ENCODE measurements at regions not wholly inside any gene's neighbourhood (a gene's known extent, or its start where the extent isn't known, plus 50 kb on each side); places are given as distances from the start of the nearest gene placed in this dataset.

DNA sequence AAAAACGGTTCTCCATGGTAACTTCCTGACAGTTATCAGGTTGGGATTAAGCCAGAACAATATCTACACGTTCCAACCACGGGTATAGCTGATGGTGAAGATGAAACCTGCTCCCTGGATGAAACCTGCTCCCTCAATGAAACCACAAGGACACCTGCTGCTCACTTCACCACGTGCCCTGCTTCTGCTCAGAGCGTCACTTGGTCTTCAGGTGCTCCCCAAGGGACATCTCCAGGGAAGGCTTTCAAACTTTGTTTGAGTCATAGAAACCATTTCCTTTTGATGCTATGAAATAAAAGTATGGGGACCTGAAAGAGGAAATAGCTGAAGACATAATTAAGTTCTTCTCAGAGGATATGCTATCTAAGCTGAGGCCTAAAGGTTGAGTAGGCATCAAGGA lies 242.4 kb downstream of the MED10 start:
- H3K4me3 Mint-ChIP-seq: no peak overlapping the region
- ATAC-seq (ENCODE audit: low read depth) (peak; percentile 78), DNase-seq (no peak)
- H3K27me3 Mint-ChIP-seq: peaks cover 4% of the 10 kb centered on the region
- CTCF ChIA-PET: no interaction called here
- TF ChIP-seq, protein P1, sequence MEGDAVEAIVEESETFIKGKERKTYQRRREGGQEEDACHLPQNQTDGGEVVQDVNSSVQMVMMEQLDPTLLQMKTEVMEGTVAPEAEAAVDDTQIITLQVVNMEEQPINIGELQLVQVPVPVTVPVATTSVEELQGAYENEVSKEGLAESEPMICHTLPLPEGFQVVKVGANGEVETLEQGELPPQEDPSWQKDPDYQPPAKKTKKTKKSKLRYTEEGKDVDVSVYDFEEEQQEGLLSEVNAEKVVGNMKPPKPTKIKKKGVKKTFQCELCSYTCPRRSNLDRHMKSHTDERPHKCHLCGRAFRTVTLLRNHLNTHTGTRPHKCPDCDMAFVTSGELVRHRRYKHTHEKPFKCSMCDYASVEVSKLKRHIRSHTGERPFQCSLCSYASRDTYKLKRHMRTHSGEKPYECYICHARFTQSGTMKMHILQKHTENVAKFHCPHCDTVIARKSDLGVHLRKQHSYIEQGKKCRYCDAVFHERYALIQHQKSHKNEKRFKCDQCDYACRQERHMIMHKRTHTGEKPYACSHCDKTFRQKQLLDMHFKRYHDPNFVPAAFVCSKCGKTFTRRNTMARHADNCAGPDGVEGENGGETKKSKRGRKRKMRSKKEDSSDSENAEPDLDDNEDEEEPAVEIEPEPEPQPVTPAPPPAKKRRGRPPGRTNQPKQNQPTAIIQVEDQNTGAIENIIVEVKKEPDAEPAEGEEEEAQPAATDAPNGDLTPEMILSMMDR (IDR thresholded peaks at IDR 0.05): no peak
- peaks cover 10% of the 10 kb centered on the region for H3K4me1 Mint-ChIP-seq
- no peaks in the 10 kb centered on the region for H3K36me3 Mint-ChIP-seq (ENCODE audit: low read depth)
- POLR2A ChIA-PET: no interaction called here
- no peaks in the 10 kb centered on the region for H3K9me3 Mint-ChIP-seq
- H3K27ac Mint-ChIP-seq: no peak overlapping the region
- intact Hi-C loops (cut with micrococcal nuclease): no loop called here

DNA sequence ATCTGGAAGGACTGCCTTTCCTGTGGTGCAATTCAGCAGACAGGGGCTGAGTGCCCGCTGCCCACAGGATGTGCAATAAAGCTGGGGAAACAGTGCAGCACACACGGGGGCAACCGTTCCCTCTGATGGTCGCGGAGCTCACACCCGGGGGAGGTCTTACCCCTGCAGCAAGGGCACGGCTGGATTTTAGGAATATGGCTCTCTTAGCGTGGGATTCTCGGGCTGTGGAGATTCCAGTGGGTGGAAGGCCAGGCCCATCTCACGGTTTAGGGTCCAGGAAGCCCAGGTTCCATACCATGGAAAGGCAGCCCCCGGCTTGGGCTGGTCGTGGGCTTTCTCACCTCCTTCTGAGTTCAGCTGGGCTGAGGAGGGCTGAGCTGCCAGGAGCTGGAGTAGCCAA lies 244.1 kb downstream of the MED10 start:
- H3K4me3 Mint-ChIP-seq: no peak overlapping the region
- CTCF ChIA-PET: no interaction called here
- intact Hi-C loops (cut with micrococcal nuclease): no loop called here
- H3K27me3 Mint-ChIP-seq: no peaks in the 10 kb centered on the region
- H3K4me1 Mint-ChIP-seq: peaks cover 10% of the 10 kb centered on the region
- no peak for DNase-seq
- H3K36me3 Mint-ChIP-seq (ENCODE audit: low read depth): no peaks in the 10 kb centered on the region
- no peak for ATAC-seq (ENCODE audit: low read depth)
- H3K9me3 Mint-ChIP-seq: no peaks in the 10 kb centered on the region
- H3K27ac Mint-ChIP-seq: no peak overlapping the region
- POLR2A ChIA-PET: no interaction called here
- TF ChIP-seq, protein P1 (IDR thresholded peaks at IDR 0.05): no peak

DNA sequence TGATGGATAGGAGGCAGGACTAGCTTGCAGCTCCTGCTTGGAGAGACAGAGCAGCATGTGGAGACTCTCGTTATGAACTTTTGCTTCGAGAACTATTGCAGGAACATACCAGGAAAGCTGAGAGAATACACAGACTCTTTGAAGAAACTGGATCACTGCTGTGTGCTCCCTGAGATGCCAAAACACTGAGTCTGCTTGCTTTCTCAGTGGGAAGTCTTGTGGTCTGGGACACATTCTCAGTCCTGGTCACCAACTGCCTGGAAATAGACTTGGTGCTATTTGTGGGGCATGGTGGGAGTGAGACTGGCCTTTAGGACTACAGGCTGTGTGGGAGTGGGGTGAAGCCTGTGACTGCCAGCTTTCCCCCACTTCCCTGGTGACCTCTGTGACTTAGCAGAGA lies 252.6 kb downstream of the MED10 start:
- intact Hi-C loops (cut with micrococcal nuclease): no loop called here
- DNase-seq: no peak
- ChIA-PET CTCF (no interaction called here), POLR2A (no interaction called here)
- ATAC-seq (ENCODE audit: low read depth): no peak
- peaks cover 20% of the 10 kb centered on the region for H3K9me3 Mint-ChIP-seq
- peaks cover 11% of the 10 kb centered on the region for H3K27me3 Mint-ChIP-seq
- no peak overlapping the region for H3K4me3 Mint-ChIP-seq
- TF ChIP-seq, protein P1 (IDR thresholded peaks at IDR 0.05): no peak
- H3K4me1 Mint-ChIP-seq: no peaks in the 10 kb centered on the region
- no peaks in the 10 kb centered on the region for H3K36me3 Mint-ChIP-seq (ENCODE audit: low read depth)
- no peak overlapping the region for H3K27ac Mint-ChIP-seq

DNA sequence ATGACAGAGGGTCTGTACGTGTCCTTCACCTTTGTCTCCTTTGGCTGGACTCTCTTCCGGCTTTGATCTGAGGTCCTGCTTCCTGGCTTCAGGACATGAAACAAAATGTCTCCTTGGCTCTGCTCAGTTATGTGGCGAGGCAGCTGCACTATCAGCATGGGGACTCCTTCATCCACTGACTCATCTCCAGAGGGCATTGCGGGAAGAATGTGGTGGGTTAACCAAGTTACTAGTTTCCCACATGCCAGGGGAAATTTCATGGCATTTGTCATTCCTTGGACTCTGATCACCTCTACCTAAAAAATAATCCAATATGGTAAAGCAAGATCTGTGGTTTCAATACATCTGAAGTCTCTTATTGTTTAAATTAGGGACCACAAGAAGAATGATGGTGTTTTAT lies 259.7 kb downstream of the MED10 start:
- TF ChIP-seq, protein P1 (IDR thresholded peaks at IDR 0.05): no peak
- ChIA-PET POLR2A (no interaction called here), CTCF (no interaction called here)
- DNase-seq (no peak), ATAC-seq (ENCODE audit: low read depth) (no peak)
- H3K4me3 Mint-ChIP-seq: no peak overlapping the region
- H3K9me3 Mint-ChIP-seq: peaks cover 3% of the 10 kb centered on the region
- no peaks in the 10 kb centered on the region for H3K36me3 Mint-ChIP-seq (ENCODE audit: low read depth)
- no peak overlapping the region for H3K27ac Mint-ChIP-seq
- intact Hi-C loops (cut with micrococcal nuclease): no loop called here
- no peaks in the 10 kb centered on the region for H3K4me1 Mint-ChIP-seq
- peaks cover 7% of the 10 kb centered on the region for H3K27me3 Mint-ChIP-seq

DNA sequence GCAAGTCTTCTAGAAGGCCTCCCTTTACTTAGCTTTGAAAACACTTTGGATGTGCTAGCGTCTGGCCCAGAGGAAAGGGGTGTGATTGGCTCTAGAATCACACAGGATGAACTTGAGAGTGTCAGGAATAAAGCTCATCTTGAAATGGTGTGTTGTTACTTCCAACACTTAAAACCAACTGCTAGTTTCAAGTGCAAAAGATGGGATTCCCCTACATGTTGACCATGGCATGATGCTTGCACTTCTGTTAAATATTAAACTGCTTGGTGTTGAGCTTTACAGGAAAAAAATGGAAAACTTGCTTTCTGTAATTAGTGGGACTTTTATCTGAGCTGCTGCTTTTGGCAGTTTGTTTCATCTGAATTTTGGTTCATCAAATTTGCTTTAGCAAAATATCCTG lies 261.1 kb downstream of the MED10 start:
- peaks cover 7% of the 10 kb centered on the region for H3K27me3 Mint-ChIP-seq
- no peak for DNase-seq
- H3K4me3 Mint-ChIP-seq: no peak overlapping the region
- ChIA-PET POLR2A (no interaction called here), CTCF (no interaction called here)
- TF ChIP-seq, protein P1 (IDR thresholded peaks at IDR 0.05): no peak
- H3K36me3 Mint-ChIP-seq (ENCODE audit: low read depth): no peaks in the 10 kb centered on the region
- intact Hi-C loops (cut with micrococcal nuclease): no loop called here
- ATAC-seq (ENCODE audit: low read depth): no peak
- no peaks in the 10 kb centered on the region for H3K4me1 Mint-ChIP-seq
- no peaks in the 10 kb centered on the region for H3K9me3 Mint-ChIP-seq
- no peak overlapping the region for H3K27ac Mint-ChIP-seq
